Right renal pelvis (tissue), 4 donors: ENCODE measurements at regions not wholly inside any gene's neighbourhood (a gene's known extent, or its start where the extent isn't known, plus 50 kb on each side); places are given as distances from the start of the nearest gene placed in this dataset.

Source experiments
- DNase-seq, 4 donors: peaks; one replicate each; pipeline ENCODE4 v3.0.0-alpha.2; 2013; ENCODE audit warnings: low read depth in 4 of 4, low spot score in 3 of 4, missing footprints in 1 of 4

DNA sequence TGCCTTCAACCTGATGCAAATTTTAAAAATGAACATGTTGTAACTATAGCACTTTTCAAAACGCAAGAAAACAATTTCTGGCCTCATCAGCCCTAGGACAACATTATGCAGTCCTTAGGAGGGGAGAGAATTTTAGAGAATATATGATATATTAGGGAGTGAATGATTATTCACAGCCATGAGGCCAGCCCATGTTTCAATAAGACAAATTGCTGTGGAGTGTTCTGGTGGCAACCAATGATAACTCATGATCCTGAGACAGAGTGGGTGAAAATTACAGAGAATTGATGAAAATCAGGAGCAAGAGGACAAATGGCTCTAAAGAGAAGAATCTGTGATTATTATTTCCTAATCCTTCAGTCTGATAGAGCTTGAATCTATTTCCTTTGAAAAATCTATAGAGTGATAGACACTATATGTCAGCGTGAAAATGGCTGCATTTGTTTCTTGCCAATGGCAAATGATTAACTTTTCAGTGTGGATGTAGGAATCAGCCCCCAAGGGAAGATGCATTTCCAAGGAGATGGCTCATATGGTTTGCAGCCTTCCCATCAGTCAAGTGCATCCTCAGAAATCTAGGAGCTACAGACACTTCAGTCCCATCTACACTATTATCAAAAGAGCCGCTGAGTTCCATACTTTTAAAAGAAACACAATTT is 761.0 kb upstream of the ARRDC4 start:
- DNase-seq = no peak

DNA sequence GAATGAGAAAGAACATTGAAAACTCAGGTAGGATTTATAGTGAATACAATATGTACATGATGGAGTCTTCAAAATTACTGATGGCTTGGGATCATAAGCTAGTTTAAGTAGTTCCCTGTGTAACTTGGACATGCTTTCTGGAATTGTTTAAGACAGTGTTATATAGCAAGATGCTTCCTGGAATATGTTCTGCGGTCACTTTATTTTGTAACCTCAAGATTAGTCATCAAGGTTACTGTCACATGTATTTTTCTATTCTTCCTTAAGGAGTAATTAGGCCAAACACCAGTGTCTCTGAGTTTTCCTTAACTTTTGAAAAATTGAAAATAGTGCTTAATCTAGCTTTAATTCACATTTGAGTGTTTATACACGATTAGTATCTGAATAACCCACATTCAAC is 760.3 kb upstream of the ARRDC4 start:
- DNase-seq = no peak

DNA sequence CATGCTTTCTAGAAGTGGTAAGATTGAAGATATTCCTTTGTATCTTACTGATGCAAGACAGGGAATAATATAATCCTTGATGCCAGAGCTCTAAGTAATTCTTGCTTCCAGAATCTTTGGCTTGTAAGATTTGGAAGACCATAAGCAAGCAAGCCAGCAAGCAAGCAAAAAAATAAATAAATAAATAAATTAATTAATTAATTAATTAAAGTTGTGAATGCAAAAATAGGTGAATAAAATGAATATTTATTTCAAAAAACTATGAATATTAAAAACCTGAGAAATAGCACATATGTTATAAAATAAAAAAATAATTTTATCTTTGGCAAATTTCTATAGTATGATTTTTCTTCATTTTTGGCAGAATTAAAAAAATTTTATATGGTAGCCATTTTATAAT is 750.2 kb upstream of the ARRDC4 start:
- no peak for DNase-seq

DNA sequence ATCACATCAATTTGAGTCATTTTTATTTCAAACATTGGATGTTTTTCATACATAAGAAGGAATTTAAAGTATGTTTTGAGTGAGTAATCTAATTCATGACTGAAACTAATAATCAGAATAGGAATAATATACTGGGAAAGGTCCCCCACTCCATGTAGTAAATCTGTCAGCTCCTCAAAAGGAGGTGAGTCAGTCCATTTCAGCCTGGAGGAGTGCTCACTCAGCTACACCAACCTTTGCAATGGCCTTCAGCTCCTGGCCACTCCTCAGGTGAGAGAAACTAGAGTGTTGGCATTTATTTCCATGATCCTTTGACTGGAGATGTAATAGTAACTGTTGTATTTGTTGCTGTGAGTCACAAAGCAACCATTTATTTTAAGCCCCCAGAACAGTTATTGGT is 744.9 kb upstream of the ARRDC4 start:
- no peak for DNase-seq

DNA sequence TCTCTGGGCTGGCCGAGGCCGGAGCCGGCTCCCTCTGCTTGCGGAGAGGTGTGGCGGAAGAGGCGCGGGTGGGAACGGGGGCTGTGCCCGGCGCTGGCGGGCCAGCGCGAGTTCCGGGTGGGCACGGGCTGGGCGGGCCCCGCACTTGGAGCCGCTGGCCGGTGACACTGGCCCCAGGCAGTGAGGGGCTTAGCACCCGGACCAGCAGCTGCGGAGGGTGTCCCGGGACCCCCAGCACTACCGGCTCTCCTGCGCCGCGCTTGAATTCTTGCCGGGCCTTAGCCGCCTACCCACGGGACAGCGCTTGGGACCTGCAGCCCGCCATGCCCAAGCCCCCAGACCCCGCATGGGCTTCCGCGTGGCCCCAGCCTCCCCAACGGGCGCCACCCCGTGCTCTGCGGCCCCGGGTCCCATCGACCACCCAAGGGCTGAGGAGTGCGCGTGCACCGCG is 736.3 kb upstream of the ARRDC4 start:
- no peak for DNase-seq

DNA sequence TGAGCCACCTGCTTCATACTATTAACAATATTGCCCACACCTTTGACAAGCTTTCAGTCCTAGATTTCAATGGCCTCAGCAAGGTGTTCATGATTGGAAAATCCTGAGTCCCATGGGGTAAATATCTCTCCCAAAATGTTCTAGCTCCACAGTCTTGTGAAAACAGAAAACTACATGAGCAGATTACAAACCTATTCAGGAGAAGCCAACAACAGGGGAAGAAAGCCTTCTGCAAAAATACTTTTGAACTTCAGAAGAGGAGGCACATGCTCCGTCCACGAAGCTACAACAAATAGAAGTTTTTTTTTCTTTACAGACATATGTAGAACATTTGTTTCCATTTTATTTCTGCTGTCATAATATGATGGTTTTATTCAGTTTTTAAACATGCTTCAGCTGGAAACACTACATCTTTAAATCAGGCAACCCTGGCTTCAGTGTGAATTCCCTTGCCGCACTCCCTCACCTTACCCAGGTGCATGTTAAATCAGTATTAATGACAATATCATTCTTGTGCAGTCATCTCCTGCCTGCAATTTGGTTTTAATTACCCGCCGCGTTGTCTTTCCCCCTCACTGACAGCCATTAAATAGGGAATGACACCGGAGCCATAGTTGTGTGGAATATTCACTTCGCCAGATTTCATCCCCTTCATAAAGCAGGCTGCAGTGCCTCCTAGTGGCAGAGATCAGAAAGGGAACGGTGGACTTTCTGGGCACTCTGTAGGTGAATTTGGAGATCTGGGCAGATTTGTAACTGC is 725.5 kb upstream of the ARRDC4 start:
- peak; percentile 80 to 86 (median 84) for DNase-seq

DNA sequence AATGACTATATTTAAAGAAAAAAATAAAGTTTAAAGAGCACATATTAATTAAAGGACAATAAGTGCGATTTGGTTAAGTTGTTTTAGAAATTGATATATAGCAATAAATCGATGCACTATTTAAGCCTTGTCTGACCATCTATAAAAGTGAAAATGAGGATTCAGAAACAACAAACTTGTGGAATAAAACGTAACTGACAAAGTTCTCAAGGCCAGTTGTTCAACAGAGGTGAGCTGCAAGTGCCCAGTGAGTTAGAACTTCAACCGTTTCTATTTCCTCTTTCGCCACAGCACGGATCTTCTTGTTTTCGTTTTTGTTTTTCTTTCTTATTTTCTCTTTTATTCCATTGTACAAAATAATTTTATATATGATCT is 724.9 kb upstream of the ARRDC4 start:
- DNase-seq = no peak

DNA sequence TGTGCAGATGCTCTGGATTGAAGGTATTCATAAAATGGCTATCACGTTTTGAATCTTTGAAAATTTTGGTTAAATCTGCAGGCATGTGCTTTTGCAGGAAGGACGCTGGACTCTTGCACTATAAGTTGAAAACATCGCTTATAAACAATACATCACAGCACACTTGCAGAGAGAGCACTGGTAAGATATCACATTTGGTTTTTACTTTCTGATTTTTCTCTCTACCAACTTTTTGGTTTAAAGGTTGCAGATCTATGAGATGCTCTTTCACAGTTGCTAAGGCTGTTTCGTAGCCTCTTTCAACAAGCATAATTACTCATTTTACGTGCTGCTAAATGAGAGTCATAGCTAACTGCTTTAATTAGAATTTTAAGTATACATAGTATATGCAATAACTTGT is 724.4 kb upstream of the ARRDC4 start:
- DNase-seq = no peak

DNA sequence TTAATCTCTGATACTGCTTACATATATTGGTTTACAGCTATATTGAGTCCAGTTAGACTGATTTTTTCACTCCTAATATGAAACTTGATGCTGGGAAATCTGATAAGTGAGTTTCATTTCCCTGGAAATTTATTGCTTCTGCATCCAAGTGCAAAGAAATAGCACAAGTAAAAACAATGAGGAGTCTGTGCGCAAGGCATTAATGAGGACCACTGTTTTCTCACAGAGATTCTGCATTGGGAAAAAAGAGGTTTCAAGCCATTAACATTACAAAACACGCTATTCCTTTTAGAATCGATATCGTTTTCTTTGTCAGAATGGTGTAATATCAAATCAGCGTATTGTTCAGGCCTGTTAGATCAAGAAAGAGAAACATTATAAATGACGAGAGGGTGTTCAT is 723.3 kb upstream of the ARRDC4 start:
- no peak for DNase-seq

DNA sequence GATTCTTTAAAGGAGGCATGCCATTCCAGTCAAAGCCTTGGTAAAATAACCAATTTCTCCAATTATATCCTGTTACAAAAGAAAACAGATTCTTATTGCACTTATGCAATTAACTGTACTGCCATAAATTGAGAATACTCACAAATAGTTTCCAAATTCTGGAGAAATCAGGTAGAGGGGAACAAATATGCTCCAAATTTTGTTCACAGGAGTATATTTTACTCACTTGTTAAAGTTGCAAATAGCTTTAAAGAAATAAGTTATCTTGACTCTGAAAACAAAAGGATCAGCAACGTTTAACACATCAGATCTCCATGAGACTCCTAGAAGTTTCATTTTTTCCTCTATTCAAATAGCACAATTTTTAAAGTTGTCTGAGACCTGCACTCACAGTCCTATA is 712.1 kb upstream of the ARRDC4 start:
- no peak for DNase-seq

DNA sequence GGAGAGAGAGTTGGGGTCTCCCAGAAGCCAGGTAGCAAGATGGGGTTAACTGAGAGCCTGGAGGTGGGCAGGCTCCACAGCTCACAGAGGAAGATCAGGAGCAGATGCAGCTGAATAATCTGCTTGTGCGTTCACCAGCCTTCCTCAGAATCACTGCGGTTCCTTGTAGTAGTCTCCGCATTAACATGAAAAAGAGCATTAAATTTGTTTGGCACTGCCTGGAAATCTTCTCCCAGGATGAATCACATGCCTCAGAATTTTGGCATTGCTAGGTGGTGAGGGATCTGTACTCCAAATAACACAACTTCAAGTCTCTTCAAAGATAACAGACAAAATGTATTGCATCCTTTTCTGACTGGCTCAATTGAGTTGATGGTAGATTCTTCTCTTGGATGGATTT is 700.6 kb upstream of the ARRDC4 start:
- DNase-seq = no peak

DNA sequence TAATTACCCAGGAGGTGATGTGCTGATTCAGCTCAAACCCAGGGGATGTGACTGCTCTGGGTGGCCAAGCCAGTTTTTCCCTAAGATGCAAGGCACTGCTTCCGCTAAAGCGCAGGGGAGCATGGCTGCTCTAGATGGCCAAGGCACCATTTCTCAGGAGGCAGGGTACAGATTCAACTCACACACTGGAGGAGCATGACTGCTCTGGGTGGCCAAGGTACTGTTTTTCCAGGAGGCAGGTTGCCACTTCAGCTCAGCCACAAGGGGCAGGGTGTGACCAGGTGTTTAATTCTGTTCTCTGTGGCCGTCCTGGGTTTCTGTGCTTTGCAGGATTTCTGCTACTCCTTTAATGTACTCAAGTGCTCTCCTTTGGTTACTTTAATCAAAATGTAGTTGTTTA is 659.3 kb upstream of the ARRDC4 start:
- no peak for DNase-seq

DNA sequence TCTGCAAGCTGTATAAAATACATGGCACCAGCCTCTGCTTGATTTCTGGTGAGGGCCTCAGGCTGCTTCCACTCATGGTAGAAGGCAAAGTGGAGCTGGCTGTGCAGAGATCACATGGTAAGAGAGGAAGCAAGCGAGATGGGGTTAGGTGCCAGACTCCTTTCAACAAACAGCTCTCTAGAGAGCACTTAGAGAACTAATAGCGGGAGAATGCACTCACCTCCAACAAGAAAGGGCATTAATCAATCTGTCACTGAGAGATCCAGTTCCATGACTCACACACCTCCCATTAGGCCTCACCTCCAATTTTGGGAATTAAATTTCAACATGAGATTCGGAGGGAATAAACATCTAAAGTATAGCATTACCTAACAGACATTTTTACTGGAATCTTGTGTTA is 644.1 kb upstream of the ARRDC4 start:
- no peak for DNase-seq

DNA sequence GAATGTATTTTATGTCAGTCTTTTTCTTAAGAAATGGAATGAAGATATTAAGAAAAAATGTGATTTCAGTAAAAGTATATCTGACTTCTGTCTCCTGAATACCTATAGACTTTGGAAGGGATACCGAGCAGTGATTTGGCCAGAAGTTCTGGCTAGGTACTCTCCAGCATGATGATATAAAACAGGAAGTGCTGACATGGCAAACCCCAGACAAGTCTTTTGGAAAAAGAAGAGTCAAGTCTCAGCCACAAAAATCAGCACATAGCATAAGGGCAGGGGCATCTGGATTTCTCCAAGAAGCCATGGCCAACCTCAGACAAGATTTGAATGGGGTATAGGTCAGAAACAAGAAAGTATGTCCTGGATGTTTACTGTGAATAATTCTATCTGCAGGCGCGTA is 643.3 kb upstream of the ARRDC4 start:
- DNase-seq = no peak

DNA sequence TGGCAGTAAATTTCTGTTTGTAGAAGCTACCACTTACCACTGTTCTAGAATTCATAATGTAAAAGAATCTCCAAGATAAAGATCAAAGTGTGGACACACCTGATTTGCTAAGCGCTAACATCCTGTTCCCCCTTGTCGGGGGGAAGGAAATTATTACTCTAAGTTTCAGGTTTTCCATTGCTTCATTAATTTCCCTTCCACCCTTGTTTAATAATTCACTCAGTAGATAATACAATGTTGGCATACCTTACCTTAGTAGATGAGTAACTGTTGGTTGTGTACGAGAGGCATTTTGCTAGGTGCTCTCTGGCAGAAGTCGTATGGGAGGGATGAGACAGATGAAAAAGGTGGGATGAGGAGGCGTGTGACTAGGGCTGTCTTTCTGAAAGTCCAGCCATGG is 641.2 kb upstream of the ARRDC4 start:
- DNase-seq = peak; percentile 35 to 67 (median 52)

DNA sequence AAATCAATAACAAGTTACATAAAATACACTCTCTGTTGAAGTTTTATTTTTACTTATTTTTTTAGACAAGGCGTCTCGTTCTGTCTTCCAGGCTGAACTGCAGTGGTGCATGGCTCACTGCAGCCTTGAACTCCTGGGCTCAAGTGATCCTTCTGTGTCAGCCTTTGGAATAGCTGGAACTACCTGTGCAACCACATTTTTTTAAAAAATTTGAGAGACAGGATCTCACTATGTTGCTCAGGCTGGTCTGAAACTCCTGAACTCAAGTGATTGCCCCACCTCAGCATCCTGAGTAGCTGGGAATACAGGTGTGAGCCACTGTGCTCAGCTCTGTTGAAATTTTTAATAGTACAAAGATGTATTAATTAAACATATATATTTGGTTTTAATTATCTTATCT is 614.3 kb upstream of the ARRDC4 start:
- no peak for DNase-seq

DNA sequence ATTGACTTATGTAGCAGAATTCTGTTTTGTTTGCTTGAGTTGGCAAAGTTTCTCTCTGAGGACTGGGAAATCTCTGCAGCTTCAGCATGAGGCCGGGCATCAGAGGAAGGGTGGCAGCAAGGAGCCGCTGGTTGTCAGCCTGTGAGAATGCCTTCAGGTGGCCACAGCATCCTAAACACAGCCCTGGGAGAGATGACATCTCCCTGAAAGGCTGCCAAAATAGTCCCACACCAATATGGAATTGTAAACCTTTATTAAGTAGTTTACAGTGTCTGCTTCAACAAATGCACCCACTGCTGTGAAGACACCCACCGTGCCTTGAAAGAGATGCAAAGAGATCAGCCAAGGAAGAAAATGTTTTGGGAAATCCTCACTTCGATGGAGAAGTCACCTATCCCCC is 609.7 kb upstream of the ARRDC4 start:
- DNase-seq = no peak

DNA sequence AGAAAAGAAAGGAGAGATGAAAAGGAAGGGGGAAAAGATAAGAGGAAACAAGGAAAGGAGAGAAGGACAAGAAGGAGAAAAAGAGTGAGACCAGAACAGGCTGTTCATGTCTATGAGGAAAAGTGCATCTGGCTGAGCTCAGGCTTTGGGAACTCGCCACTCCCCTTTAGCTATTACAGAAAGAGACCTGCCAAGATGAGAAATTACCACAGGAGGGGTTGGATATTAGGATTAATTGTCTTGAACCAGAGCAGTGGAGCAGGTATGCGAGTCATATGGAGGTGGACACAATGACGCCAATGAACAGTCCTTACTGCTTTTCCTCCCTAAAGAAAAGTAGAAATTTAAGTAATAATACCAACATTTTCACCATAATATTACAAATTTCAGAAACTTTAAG is 577.0 kb upstream of the ARRDC4 start:
- peak in 1 of 4 donors; percentile 20 for DNase-seq

DNA sequence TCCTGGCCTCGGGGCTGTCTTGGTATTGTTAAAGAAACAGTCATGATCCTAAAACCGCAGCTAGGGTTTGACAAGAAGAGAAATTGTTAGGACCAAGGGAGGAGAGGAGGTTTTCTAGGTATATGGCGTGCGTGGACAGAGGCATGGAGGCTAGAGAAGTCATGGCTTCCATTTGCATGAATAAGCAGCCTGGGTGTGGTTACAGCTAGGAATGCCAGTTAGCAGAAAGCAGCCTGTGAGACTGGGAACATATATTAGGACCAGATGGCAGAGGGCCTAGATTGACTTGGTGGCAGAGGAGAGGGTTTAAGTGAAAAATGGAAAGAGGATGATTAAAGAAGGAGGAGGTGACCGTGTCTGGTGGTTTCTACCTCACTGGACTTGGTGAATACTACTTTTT is 573.6 kb upstream of the ARRDC4 start:
- DNase-seq = no peak

DNA sequence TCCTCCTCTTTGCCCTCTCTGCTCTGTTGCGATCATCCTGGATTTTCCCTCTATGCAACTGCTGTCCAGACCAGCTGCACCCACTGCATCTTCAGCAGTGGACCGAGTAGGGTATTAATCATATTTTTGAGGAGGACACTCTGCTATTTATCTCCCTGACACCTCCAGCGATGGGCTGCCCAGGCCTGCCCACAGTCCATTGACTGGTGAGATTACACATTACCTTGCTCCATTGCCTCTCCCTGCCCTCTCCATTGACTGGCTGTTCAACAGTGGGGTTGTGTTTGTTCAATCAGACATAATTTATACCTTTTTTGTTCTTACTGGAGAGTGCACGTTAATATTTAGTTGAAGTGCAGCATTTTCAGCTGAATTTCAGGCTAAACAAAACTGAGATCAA is 559.3 kb upstream of the ARRDC4 start:
- DNase-seq = no peak

DNA sequence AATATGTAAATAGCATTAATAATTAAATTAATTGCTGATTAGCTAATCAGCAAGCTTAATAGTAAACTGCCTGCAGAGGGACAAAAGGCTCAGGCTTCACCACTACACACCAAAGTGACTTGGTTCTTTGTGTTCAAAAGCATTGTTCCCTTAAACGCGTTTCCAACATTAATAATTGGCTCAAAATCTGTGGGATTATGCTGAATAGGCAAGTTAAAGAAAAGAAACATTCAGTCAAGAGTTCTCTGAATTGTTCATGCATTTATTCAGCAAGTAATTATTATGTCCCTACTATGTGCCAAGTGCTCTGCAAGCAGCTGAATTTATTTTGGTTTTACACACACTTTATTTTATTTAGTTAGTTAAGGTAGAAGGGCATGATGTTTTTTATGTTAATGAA is 558.5 kb upstream of the ARRDC4 start:
- DNase-seq = no peak

DNA sequence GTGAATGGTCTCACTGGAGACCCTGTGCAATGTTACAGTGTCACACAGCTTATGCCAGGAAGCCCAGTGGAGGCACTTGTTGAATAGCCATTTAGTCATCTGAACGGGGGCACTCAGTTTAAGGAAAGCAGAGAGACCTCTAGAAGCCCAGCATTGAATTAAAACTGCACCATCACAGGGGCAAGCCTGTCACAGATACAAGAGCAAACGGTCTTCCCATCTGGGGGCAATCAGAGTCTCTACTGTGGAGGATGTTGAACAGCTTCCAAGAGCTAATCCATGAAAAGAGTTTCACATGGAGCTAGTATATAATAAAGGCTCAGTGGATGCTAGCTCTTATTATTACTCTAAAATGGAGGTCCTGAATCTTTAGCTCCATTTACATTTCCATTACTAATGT is 553.7 kb upstream of the ARRDC4 start:
- DNase-seq = no peak
